ENCODE measurements at regions not wholly inside any gene's neighbourhood (a gene's known extent, or its start where the extent isn't known, plus 50 kb on each side); places are given as distances from the start of the nearest gene placed in this dataset.
A peak's percentile ranks its signal among the peaks of the same experiment; 100 is the strongest.
"Not testable (repeated sequence)": the region's sequence is repeated elsewhere in the genome, so short reads cannot be mapped to it uniquely, and the experiment has no call there.

DNA sequence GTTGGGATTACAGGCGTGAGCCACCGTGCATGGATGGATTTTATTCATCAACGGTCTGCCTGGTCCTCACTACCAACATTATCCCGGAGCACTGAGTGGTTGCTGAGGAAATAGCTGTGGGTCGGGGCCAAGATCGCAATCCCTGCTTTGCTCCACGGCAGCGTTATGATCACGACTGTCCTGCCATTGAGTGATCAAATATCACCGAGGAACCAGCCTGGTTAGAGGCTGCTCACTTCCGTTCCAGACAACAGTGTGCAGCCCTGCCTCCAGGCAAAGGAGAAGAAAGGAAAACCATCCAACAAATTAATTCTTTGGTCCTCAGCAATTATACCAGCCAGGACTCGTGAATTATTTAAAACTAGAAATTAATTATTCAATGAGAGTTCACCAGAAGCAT, 70.6 kb upstream of the TBL1X start:
- Histone ChIP-seq H3K9me3 (replicated peaks) (no peaks in the 10 kb centered on the region), H3K27ac (no peak overlapping the region), H3K4me1 (replicated peaks) (no peaks in the 10 kb centered on the region), H3K4me3 (no peak overlapping the region), H3K36me3 (no peaks in the 10 kb centered on the region), H3K27me3 (replicated peaks) (no peaks in the 10 kb centered on the region)
- DNase-seq (ENCODE audit: low read depth in 1 of 2, low spot score in 2 of 2) = no peak

DNA sequence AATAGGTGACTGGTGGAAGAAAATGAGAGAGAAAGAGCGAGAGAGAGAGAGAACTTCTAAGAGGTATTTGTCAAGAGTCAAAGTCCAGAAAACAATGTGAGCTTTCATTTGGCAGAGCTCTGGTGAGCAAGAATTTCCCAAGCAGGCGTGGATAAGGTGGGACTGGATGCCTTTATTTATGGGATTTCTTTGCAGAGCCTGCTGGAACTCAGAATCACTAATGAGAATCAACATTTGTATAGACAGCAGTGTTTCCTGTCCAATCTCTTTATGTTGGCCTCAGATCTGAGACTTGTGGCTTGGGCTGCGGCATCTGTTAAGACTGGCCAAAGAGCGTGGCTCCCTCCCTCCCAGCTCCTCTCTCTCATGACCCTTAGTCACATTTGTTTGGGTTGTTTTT, 67.9 kb upstream of the TBL1X start:
- H3K4me3 ChIP-seq = no peak overlapping the region
- DNase-seq (ENCODE audit: low read depth in 1 of 2, low spot score in 2 of 2) = no peak
- no peaks in the 10 kb centered on the region for H3K9me3 ChIP-seq (replicated peaks)
- H3K4me1 ChIP-seq (replicated peaks) = no peaks in the 10 kb centered on the region
- no peaks in the 10 kb centered on the region for H3K27me3 ChIP-seq (replicated peaks)
- H3K27ac ChIP-seq = no peak overlapping the region
- no peaks in the 10 kb centered on the region for H3K36me3 ChIP-seq

DNA sequence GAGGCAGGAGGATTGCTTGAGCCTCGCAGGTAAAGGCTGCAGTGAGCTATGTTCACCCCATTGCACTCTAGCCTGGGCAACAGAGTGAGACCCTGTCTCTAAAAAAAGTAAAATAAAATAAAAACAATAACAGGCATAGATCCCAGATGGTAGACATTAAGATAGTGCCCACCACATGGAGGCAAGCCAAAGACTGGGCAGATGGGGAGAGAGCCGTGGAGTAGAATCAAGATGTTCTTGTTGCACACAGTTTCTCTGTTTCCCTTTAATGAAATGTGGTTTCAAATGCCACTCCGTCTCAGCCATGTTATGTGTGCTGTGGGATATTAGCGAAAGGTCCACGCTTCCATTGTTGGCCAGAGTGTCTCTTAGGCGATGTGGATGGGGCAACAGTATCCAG, 63.8 kb upstream of the TBL1X start:
- H3K9me3 ChIP-seq (replicated peaks) = no peaks in the 10 kb centered on the region
- no peak for DNase-seq (ENCODE audit: low read depth in 1 of 2, low spot score in 2 of 2)
- no peak overlapping the region for H3K4me3 ChIP-seq
- H3K36me3 ChIP-seq = no peaks in the 10 kb centered on the region
- no peaks in the 10 kb centered on the region for H3K27me3 ChIP-seq (replicated peaks)
- H3K4me1 ChIP-seq (replicated peaks) = no peaks in the 10 kb centered on the region
- no peak overlapping the region for H3K27ac ChIP-seq

DNA sequence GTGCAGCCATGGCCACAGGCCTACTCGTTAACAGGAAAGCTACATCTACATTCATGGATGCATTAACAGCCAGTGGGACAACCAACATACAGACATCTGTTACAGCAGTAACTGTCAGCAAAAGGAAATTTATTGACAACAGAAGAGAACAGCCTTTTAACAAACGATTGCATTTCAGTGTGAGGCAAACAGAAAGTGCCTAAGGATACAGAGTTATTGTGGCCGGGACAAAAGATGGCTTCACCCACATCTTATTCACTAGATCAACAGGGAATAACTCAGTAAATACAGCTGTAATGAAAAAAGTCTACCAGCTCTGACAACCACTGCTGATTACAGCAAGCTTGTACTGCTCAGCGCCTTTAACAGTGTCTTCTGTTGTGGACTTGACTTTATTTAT, 61.5 kb upstream of the TBL1X start:
- Histone ChIP-seq H3K27ac (no peak overlapping the region), H3K4me3 (no peak overlapping the region), H3K9me3 (replicated peaks) (no peaks in the 10 kb centered on the region), H3K36me3 (no peaks in the 10 kb centered on the region), H3K27me3 (replicated peaks) (no peaks in the 10 kb centered on the region), H3K4me1 (replicated peaks) (no peaks in the 10 kb centered on the region)
- no peak for DNase-seq (ENCODE audit: low read depth in 1 of 2, low spot score in 2 of 2)

DNA sequence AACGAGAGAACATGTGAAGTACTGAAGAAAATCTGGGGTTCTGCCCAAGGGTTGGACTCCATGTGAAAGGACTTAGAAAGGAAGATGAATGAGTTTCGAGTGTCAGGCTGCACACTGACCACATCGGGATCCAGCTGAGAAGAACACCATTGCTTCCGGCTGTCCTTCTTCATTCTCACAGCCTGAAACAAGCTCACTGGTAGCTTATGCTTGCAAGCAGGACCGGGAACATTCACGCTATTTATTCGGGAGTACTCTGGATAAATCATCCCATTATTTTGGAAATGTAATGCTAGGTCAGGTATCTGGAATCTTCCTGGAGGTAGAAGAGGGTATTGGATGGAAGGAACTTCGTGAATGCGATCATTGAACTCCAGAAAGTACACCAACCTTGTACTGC, 59.2 kb upstream of the TBL1X start:
- H3K4me3 ChIP-seq; DNase-seq (ENCODE audit: low read depth in 1 of 2, low spot score in 2 of 2); H3K27ac ChIP-seq; H3K27me3 ChIP-seq (replicated peaks); H3K4me1 ChIP-seq (replicated peaks); H3K9me3 ChIP-seq (replicated peaks); H3K36me3 ChIP-seq: not testable (repeated sequence)

- not testable (repeated sequence) for H3K4me3 ChIP-seq; H3K27me3 ChIP-seq (replicated peaks); H3K4me1 ChIP-seq (replicated peaks); H3K36me3 ChIP-seq; H3K9me3 ChIP-seq (replicated peaks); DNase-seq (ENCODE audit: low read depth in 1 of 2, low spot score in 2 of 2); H3K27ac ChIP-seq
Observed at GRCh38 chrX:9410889-9411288, 54.0 kb upstream of the TBL1X start.

GRCh38 chrX:9411682-9412081, 53.2 kb upstream of the TBL1X start:
- H3K4me1 ChIP-seq (replicated peaks); H3K27me3 ChIP-seq (replicated peaks); H3K27ac ChIP-seq; H3K9me3 ChIP-seq (replicated peaks); H3K36me3 ChIP-seq; H3K4me3 ChIP-seq: not testable (repeated sequence)
- DNase-seq (ENCODE audit: low read depth in 1 of 2, low spot score in 2 of 2) = peak in 1 of 2 experiments; percentile 44

GRCh38 chrX:9414416-9414815, 50.4 kb upstream of the TBL1X start:
- peaks cover 5% of the 10 kb centered on the region for H3K4me1 ChIP-seq (replicated peaks)
- H3K27ac ChIP-seq = no peak overlapping the region
- DNase-seq (ENCODE audit: low read depth in 1 of 2, low spot score in 2 of 2) = no peak
- no peaks in the 10 kb centered on the region for H3K9me3 ChIP-seq (replicated peaks)
- no peak overlapping the region for H3K4me3 ChIP-seq
- no peaks in the 10 kb centered on the region for H3K27me3 ChIP-seq (replicated peaks)
- no peaks in the 10 kb centered on the region for H3K36me3 ChIP-seq
